Panc1 (cell line): ENCODE measurements at regions not wholly inside any gene's neighbourhood (a gene's known extent, or its start where the extent isn't known, plus 50 kb on each side); places are given as distances from the start of the nearest gene placed in this dataset.

Experiments
- ATAC-seq: fragments of 200-7000 bp; cut with Tn5 transposase; 2 replicates; pipeline ENCODE4 v1.9.1; 2020; ENCODE audit warnings: mild to moderate bottlenecking, moderate library complexity
- BruUV-seq: library from RNA; stranded (reverse); fragments of 400-500 nt; replicated peaks from 2 replicates; lab custom pipeline; 2021; lab: Mats Ljungman, UMichigan
- CTCF ChIA-PET: fragments of 300-600 bp; sonication (Branson Sonifier 250); formaldehyde crosslinking; loops from one replicate; lab custom pipeline; 2022; ENCODE audit warnings: antibody characterized with exemption; lab: Charles Lee
- POLR2A ChIA-PET: fragments of 300-600 bp; sonication (Branson Sonifier 250); formaldehyde crosslinking; loops from one replicate; lab custom pipeline; 2022; ENCODE audit warnings: antibody characterized with exemption; lab: Charles Lee
- DNase-seq: peaks from one replicate; pipeline ENCODE4 v3.0.0-alpha.2; 2010; ENCODE audit warnings: low read depth, low spot score
- H3K27ac ChIP-seq: 2 replicates; pipeline ENCODE4 v1.5.1; 2011; ENCODE audit warnings: mild to moderate bottlenecking, low read length, inconsistent platforms
- H3K27me3 ChIP-seq: fragments of 200-500 bp; sonication (Bioruptor generic); 2 replicates; pipeline ENCODE4 v1.6.0; 2014; ENCODE audit warnings: low read length, inconsistent platforms; ENCODE audit not compliant: control insufficient read depth, insufficient read depth
- H3K36me3 ChIP-seq: fragments of 200-500 bp; sonication (Bioruptor generic); 2 replicates; pipeline ENCODE4 v1.5.1; 2014; ENCODE audit warnings: inconsistent platforms, mild to moderate bottlenecking, low read length, moderate library complexity; ENCODE audit not compliant: control insufficient read depth, insufficient read depth
- H3K4me1 ChIP-seq: 2 replicates; pipeline ENCODE4 v1.5.1; 2011; ENCODE audit warnings: inconsistent platforms, mild to moderate bottlenecking, low read length, moderate library complexity; ENCODE audit not compliant: control insufficient read depth, insufficient read depth
- H3K4me3 ChIP-seq, 2 experiments: 2 replicates each; pipeline ENCODE4 v1.5.1; 2011 to 2012; ENCODE audit warnings: low read depth in 2 of 2, low read length in 2 of 2, mild to moderate bottlenecking in 2 of 2, inconsistent platforms in 1 of 2, moderate library complexity in 1 of 2
- H3K9me3 ChIP-seq: fragments of 200-500 bp; sonication (Bioruptor generic); 2 replicates; pipeline ENCODE4 v1.5.1; 2014; ENCODE audit warnings: low read depth, mild to moderate bottlenecking, inconsistent platforms, low read length, moderate library complexity; ENCODE audit not compliant: control insufficient read depth, insufficient read depth
- POLR2AphosphoS5 ChIP-seq: IDR thresholded peaks from 2 replicates; pipeline ENCODE4 v1.6.1; 2012; ENCODE audit warnings: mild to moderate bottlenecking, low read depth, low read length, moderate library complexity
- SIN3A ChIP-seq: IDR thresholded peaks from 2 replicates; pipeline ENCODE4 v1.6.1; 2012; ENCODE audit warnings: low read depth, mild to moderate bottlenecking, low read length, moderate library complexity, borderline replicate concordance; ENCODE audit not compliant: insufficient read depth
- TCF7L2 ChIP-seq: IDR thresholded peaks from 2 replicates; pipeline ENCODE4 v1.6.1; 2011; ENCODE audit warnings: mild to moderate bottlenecking, low read depth, low read length, inconsistent platforms
- in situ Hi-C: cut with HindIII; loops from 2 replicates; pipeline ENCODE4 v1.10.0; 2016; ENCODE audit warnings: low sequenced_read_pairs, low pct_unique_long_range_greater_than_20kb
- intact Hi-C: fragments of 100-400 bp; cut with micrococcal nuclease; formaldehyde crosslinking; loops from one replicate; pipeline ENCODE4 v1.10.0; 2022; ENCODE audit not compliant: unreplicated experiment
- TF ChIP-seq, protein P1 (sequence below): fragments of 450-650 bp; IDR thresholded peaks from 2 replicates; pipeline ENCODE4 v1.5.1; 2017; ENCODE audit warnings: mild to moderate bottlenecking
- TF ChIP-seq, protein P2 (sequence below), 2 experiments: IDR thresholded peaks; 2 replicates each; pipeline ENCODE4 v1.6.1; 2011 to 2012; ENCODE audit warnings: low read depth in 2 of 2, control low read depth in 1 of 2, low read length in 1 of 2, mild to moderate bottlenecking in 1 of 2, moderate library complexity in 1 of 2; ENCODE audit not compliant: insufficient read depth in 1 of 2

DNA sequence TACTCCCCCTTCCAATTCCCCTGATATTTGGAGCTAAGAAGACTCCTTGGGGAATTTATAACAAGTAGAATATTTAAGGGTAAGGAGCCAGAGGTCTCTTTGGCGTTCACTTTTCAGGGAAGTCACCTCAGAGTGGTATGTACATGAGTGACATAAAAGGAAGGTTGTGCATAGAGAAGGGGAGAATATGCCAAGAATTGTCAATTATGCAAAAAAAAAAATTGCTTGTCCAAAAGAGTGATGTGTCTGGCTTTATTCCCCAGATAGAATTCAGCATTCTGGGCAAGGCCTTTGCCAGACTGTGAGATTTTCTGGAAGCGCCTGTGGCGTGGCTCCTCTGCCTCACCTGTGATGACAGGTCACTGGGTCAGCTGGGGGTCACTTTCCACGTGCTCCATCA lies 170.2 kb downstream of the MIAT start (continued):
- no peak for TF ChIP-seq SIN3A

DNA sequence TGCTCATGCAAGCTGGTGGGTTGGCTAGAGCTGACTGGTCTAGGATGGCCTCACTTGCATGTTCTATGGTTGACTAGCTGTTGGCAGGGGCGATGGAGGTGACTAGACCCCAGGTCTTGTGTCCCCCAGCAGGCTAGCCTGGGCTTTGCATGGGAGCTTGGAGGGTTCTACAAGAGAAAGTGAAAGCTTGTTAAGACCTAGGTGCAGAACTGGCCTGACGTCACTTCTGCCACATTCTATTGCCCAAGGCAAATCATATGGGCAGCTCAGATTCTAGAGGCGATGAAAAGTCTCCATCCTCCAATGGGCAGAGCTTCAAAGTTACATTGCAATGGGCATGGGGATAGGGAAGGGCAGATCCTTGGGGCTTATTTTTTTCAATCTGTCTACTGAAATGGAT lies 170.9 kb downstream of the MIAT start:
- no peaks in the 10 kb centered on the region for H3K9me3 ChIP-seq
- BruUV-seq: no TSS peak
- no peak for DNase-seq
- H3K27me3 ChIP-seq: no peaks in the 10 kb centered on the region
- in situ Hi-C loops (no loop called here), intact Hi-C loops (no loop called here)
- ChIA-PET POLR2A (no interaction called here), CTCF (no interaction called here)
- TF ChIP-seq TCF7L2: no peak
- TF ChIP-seq, protein P1, sequence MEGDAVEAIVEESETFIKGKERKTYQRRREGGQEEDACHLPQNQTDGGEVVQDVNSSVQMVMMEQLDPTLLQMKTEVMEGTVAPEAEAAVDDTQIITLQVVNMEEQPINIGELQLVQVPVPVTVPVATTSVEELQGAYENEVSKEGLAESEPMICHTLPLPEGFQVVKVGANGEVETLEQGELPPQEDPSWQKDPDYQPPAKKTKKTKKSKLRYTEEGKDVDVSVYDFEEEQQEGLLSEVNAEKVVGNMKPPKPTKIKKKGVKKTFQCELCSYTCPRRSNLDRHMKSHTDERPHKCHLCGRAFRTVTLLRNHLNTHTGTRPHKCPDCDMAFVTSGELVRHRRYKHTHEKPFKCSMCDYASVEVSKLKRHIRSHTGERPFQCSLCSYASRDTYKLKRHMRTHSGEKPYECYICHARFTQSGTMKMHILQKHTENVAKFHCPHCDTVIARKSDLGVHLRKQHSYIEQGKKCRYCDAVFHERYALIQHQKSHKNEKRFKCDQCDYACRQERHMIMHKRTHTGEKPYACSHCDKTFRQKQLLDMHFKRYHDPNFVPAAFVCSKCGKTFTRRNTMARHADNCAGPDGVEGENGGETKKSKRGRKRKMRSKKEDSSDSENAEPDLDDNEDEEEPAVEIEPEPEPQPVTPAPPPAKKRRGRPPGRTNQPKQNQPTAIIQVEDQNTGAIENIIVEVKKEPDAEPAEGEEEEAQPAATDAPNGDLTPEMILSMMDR: no peak
- TF ChIP-seq, protein P2, sequence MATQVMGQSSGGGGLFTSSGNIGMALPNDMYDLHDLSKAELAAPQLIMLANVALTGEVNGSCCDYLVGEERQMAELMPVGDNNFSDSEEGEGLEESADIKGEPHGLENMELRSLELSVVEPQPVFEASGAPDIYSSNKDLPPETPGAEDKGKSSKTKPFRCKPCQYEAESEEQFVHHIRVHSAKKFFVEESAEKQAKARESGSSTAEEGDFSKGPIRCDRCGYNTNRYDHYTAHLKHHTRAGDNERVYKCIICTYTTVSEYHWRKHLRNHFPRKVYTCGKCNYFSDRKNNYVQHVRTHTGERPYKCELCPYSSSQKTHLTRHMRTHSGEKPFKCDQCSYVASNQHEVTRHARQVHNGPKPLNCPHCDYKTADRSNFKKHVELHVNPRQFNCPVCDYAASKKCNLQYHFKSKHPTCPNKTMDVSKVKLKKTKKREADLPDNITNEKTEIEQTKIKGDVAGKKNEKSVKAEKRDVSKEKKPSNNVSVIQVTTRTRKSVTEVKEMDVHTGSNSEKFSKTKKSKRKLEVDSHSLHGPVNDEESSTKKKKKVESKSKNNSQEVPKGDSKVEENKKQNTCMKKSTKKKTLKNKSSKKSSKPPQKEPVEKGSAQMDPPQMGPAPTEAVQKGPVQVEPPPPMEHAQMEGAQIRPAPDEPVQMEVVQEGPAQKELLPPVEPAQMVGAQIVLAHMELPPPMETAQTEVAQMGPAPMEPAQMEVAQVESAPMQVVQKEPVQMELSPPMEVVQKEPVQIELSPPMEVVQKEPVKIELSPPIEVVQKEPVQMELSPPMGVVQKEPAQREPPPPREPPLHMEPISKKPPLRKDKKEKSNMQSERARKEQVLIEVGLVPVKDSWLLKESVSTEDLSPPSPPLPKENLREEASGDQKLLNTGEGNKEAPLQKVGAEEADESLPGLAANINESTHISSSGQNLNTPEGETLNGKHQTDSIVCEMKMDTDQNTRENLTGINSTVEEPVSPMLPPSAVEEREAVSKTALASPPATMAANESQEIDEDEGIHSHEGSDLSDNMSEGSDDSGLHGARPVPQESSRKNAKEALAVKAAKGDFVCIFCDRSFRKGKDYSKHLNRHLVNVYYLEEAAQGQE (IDR thresholded peaks at IDR 0.05; ENCODE audit: insufficient read depth in 1 of 2, low read depth in 2 of 2, low read length in 1 of 2): no peak
- TF ChIP-seq POLR2AphosphoS5: no peak
- no peak for TF ChIP-seq SIN3A
- no peak overlapping the region for H3K4me3 ChIP-seq
- no peak overlapping the region for H3K27ac ChIP-seq
- no peak for ATAC-seq
- no peaks in the 10 kb centered on the region for H3K4me1 ChIP-seq
- H3K36me3 ChIP-seq: no peaks in the 10 kb centered on the region

DNA sequence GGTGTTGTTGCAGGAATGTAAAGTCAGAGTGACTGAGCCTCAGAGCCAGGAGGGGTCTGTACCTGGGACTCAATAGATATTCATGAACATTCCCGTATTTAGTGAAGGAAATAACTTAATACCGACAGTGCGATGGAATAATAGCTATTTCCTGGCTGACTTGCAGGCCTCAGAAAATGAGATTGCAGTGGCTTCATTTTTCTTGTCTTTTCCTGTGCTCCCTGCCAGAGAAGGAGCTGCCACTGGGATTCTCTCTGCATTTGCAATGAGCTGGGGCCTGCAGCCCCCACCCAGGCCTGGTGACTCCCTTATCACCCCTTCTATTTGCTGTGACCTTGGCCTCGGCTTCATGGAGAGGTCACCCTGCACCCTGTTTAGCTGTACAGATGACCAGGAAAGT lies 173.4 kb downstream of the MIAT start:
- H3K27ac ChIP-seq: no peak overlapping the region
- no peak overlapping the region for H3K4me3 ChIP-seq
- POLR2A ChIA-PET: no interaction called here
- in situ Hi-C loops (no loop called here), intact Hi-C loops (no loop called here)
- DNase-seq (no peak), ATAC-seq (no peak)
- H3K9me3 ChIP-seq: no peaks in the 10 kb centered on the region
- TF ChIP-seq POLR2AphosphoS5: no peak
- TF ChIP-seq SIN3A: no peak
- TF ChIP-seq, protein P2 (IDR thresholded peaks at IDR 0.05; ENCODE audit: insufficient read depth in 1 of 2, low read depth in 2 of 2, low read length in 1 of 2): no peak
- TF ChIP-seq TCF7L2: no peak
- TF ChIP-seq, protein P1: no peak
- no TSS peak for BruUV-seq
- H3K4me1 ChIP-seq: no peaks in the 10 kb centered on the region
- H3K36me3 ChIP-seq: no peaks in the 10 kb centered on the region
- CTCF ChIA-PET: no interaction called here
- no peaks in the 10 kb centered on the region for H3K27me3 ChIP-seq
